HTR-8/SVneo (cell line): ENCODE measurements at regions not wholly inside any gene's neighbourhood (a gene's known extent, or its start where the extent isn't known, plus 50 kb on each side); places are given as distances from the start of the nearest gene placed in this dataset.

Experiments used
- DNase-seq: peaks from one replicate; pipeline ENCODE4 v3.0.0; 2011; ENCODE audit warnings: low spot score, mixed read lengths; ENCODE audit not compliant: insufficient read length
- FAIRE-seq: peaks from 2 replicates; lab custom pipeline; 2011; peaks lifted over from hg19 to GRCh38; lab: Jason Lieb, UNC

DNA sequence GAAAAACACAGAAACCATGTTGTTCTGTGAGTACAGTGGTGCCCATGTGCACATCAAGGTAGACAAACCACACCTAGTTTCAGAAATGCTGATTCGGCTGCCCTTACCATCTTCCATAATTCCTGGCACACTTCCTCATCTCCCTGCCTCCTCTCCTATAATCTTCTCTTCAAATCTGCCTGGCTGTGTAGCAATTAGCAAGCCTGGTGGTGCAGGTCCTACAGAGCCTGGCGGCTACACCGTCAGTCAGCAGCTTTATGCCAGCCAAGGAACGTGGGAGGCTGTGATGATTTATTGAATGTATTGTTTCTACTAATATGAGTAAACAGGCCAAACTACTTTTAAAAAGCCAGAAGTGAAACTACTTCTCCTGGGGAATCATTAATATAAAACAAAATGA is 106.8 kb downstream of the SEMA6D start:
- DNase-seq (no peak), FAIRE-seq (no peak)

GRCh38 chr15:47829667-47830066 is 112.4 kb downstream of the SEMA6D start:
- FAIRE-seq (no peak), DNase-seq (no peak)

DNA sequence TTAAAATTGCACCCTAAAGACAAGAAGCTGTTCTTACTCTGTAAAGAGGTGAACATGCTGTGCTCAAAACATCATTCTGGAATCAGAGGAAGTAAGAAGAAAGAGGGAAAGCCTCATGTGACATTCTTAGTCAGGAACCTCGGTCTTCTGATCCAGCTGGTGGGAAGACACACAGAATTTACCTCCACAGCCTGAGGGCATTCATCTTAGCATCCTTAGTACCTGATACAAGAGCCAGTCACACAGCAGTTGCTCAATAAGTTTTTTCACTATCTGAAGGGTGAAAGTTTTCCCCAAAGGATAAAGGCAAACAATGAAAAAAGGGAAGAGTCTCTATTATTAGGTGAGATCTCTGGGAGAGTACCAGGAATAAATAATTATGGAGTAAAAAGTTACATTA is 116.8 kb downstream of the SEMA6D start:
- DNase-seq = no peak
- FAIRE-seq = no peak

GRCh38 chr15:47839233-47839825 is 122.0 kb downstream of the SEMA6D start:
- DNase-seq (no peak), FAIRE-seq (no peak)

DNA sequence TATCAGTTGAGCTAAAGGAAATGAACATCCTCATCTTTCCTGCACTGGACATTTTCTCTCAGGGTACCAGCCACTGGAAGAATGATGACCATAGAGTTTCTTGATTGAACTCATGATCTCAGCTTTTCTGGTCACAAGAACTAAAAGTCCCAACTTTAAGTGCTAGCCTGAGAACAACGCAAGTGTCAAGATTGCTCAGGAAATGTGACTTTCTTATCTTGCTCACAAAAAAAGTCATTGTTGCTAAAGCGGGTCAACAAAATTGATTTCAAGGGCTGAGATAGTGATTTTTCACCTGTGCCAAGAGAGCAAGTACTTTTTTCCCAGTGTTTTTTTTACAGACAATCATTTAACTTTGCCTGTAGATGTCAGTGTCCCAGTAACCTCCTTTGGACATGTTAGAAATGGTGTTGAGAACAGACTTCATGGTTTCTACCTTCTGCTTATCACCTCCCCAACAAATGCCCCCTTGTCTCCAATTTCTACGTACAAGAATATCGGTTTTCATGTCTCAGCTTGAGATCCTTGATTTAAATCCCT is 125.9 kb downstream of the SEMA6D start:
- FAIRE-seq (no peak), DNase-seq (no peak)

DNA sequence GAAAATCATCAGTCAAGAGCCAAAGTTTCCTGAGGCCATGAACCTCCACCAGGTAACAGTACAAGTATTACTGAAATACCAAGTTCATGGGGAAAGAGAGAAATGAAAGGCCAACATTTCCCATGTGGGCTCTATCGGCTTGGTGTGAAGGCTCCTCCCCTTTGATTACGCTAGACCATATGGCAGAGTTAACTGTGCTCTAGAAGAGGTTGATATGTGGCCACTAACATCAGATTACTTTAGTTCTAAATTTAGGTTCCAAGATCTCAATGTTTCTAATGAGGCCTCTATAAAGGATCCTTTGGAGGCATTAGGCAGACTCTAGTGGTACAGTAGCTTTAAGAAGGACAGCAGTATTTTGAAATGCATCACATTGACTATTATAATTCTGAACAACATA is 127.1 kb downstream of the SEMA6D start:
- DNase-seq (no peak), FAIRE-seq (no peak)

GRCh38 chr15:47846128-47846868 is 129.0 kb downstream of the SEMA6D start:
- DNase-seq (no peak), FAIRE-seq (no peak)

GRCh38 chr15:47846876-47847275 is 129.6 kb downstream of the SEMA6D start:
- FAIRE-seq (no peak), DNase-seq (no peak)

DNA sequence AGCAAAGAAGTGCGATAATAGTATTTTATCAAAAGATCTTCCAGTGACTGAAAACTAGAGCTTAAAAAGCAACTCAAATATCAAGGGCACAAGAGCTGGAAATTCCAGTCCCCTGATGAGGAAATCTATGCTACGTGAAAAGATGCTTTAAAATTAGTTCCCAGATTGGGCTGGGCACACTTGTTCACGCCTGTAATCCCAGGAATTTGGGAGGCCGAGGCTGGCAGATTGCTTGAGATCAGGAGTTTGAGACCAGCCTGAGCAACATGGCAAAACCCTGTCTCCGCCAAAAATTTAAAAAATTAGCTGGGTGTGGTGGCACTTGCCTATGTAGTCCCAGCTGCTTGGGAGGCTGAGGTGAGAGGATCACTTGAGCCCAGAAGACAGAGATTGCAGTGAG is 138.8 kb downstream of the SEMA6D start:
- DNase-seq = no peak
- FAIRE-seq = no peak

DNA sequence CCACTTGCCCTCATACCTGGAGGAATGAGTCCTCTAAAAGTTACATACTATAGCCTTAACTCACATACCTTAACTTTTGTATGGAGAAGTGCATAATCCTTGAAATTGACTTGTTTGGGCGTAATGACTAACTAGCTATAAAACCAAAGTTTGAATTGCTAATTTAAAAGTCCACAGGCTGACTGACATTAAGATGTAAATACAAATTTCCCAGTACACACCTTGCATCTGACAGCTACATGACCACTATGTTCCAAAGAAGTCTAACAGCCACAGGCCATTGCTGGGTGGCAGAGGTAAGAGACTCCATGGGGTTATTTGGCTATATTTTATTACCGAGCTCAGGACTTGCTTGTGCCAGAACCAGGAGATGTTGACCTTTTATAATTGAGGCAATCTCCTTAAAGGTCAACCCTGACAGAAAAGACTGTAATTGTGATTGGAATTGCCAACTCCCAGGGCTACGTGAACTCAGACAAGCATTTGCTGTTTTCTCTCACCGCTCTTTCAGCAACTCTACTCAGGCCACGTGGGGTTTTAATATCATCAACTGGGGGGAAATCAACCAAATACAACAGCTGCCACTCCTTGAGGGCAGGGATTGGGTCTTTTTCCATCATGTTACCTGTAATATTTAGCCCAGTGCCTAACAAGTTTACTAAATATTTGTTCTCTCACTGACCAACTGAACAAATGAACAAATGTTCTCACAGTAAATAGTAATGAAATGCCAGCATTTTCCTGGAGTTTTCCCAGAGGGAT is 139.9 kb downstream of the SEMA6D start:
- DNase-seq (no peak), FAIRE-seq (no peak)

GRCh38 chr15:47857776-47858167 is 140.5 kb downstream of the SEMA6D start:
- FAIRE-seq = no peak
- DNase-seq = no peak

GRCh38 chr15:47861111-47861903 is 144.0 kb downstream of the SEMA6D start:
- DNase-seq (no peak), FAIRE-seq (no peak)

GRCh38 chr15:47862402-47862801 is 145.1 kb downstream of the SEMA6D start:
- FAIRE-seq = no peak

GRCh38 chr15:47866446-47866845 is 149.1 kb downstream of the SEMA6D start:
- DNase-seq (no peak), FAIRE-seq (no peak)

More at GRCh38 chr15:47862402-47862801, 145.1 kb downstream of the SEMA6D start:
- no peak for DNase-seq

GRCh38 chr15:47870300-47870955 is 153.1 kb downstream of the SEMA6D start:
- FAIRE-seq (no peak), DNase-seq (no peak)

DNA sequence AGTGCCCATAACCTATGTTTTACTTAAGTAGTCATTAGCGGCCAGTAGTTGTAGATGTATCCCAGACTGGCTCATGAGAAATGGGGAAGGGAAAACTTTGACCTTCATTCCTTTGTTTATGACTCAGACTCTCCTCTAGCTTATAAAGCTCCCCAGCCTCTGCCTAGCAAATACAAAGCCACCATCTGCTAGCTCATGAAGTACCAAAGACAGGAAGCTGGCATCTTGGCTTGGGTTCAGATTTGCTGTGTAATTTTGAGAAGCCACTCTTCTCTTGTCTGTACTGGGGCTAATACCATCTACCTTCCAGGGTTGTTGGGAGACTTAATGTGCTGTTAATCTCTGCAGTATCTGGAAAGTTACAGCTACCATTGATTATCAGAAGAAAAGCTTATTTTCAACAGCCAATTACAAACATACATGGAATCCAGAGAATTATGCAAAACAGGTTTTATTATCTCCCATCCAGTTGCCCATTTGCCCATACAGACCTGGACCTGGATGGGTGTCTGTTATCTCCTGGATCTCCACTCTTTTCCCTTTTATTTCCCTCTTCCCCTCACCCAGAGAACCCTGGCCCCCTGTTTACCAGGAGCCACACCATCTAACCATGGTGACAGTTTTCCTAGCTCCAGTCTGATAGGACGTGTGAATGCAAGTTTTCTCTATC is 153.8 kb downstream of the SEMA6D start:
- DNase-seq (peak; percentile 24), FAIRE-seq (no peak)

GRCh38 chr15:47872208-47872607 is 154.9 kb downstream of the SEMA6D start:
- no peak for DNase-seq
- no peak for FAIRE-seq

DNA sequence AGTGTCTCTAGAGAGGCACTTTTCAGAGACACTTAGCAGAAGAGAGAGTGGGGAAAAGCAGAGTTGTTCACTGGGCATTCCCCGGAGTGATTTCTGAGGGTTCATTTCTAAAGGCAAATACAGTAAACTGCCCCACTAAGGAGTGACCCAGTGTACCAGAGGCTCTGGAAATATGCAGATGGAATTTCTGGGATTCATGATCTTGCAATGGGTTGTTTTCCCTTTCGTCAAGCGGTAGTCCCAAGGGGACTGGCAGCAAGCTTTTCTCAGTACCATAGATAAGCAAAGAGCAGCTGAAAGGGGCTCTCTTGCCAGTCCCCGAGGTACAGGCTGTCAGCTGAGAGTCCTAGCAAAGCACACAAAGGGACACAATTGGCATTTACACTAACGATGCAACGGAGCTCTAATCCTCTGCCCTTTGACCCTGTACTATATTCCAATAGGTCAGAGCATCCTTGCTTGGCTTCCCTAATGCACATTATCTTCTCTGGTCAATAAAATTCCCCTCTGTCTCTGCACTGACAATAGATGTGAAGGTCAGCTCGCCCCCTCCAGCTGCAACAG is 155.6 kb downstream of the SEMA6D start:
- DNase-seq = no peak
- FAIRE-seq = no peak

- no peak for DNase-seq
- no peak for FAIRE-seq
Measured at GRCh38 chr15:47876986-47877385, 159.7 kb downstream of the SEMA6D start.
